Upper lobe of left lung (tissue), 6 donors: ENCODE measurements at regions not wholly inside any gene's neighbourhood (a gene's known extent, or its start where the extent isn't known, plus 50 kb on each side); places are given as distances from the start of the nearest gene placed in this dataset.

Experiments
- ATAC-seq, 2 donors: fragments of 200-7000 bp; cut with Tn5 transposase; one replicate each; pipeline ENCODE4 v1.9.1; 2022; ENCODE audit warnings: mild to moderate bottlenecking in 2 of 2, moderate library complexity in 2 of 2; ENCODE audit not compliant: low FRiP score in 2 of 2
- DNase-seq, 2 donors: peaks; one replicate each; pipeline ENCODE4 v3.0.0-alpha.2; 2019 to 2020
- H3K27ac ChIP-seq, 4 donors: fragments of 200-600 bp; sonication (generic); one replicate each; pipeline ENCODE4 v1.5.1; 2016 to 2019
- H3K27me3 ChIP-seq, 4 donors: fragments of 200-600 bp; sonication (generic); one replicate each; pipeline ENCODE4 v1.5.1; 2017 to 2019
- H3K36me3 ChIP-seq, 4 donors: fragments of 200-600 bp; sonication (generic); one replicate each; pipeline ENCODE4 v1.5.1; 2016 to 2019
- H3K4me1 ChIP-seq, 4 donors: fragments of 200-600 bp; sonication (generic); one replicate each; pipeline ENCODE4 v1.5.1; 2018 to 2019
- H3K4me3 ChIP-seq, 4 donors: fragments of 200-600 bp; sonication (generic); one replicate each; pipeline ENCODE4 v1.5.1; 2017 to 2019; ENCODE audit warnings: mild to moderate bottlenecking in 2 of 4, moderate library complexity in 1 of 4
- H3K9me3 ChIP-seq, 4 donors: fragments of 200-600 bp; sonication (generic); one replicate each; pipeline ENCODE4 v1.5.1; 2018 to 2019
- EP300 ChIP-seq, 4 donors: sonication (generic); formaldehyde crosslinking; IDR thresholded peaks; one replicate each; pipeline ENCODE4 v1.5.1; 2017; ENCODE audit warnings: antibody characterized with exemption in 4 of 4, control low read depth in 2 of 4
- POLR2A ChIP-seq, 4 donors: fragments of 450-650 bp; IDR thresholded peaks; one replicate each; pipeline ENCODE4 v1.5.1; 2016 to 2017; ENCODE audit warnings: antibody characterized with exemption in 4 of 4, mild to moderate bottlenecking in 2 of 4
- POLR2AphosphoS5 ChIP-seq, 2 donors: sonication (generic); formaldehyde crosslinking; IDR thresholded peaks; one replicate each; pipeline ENCODE4 v1.5.1; 2017; ENCODE audit warnings: antibody characterized with exemption in 2 of 2
- WGBS, 2 donors: methylation state at CpG; one replicate each; pipeline ENCODE4 v1.1.5; 2017 to 2018; 5-methylcytosine and 5-hydroxymethylcytosine counted together
- TF ChIP-seq, protein P1 (sequence below), 6 experiments: fragments of 450-650 bp in 4 of 6; fragments of 200-600 bp in 2 of 6; sonication (generic) in 2 of 6; IDR thresholded peaks; one replicate each; pipeline ENCODE4 v1.5.1; 2016 to 2019; ENCODE audit warnings: antibody characterized with exemption in 6 of 6
- donor health status: DM: no; HTN: no; CAD: no; lungs with moderate emphysema.
- donor health status: DM: no; HTN: yes; CAD: no; lungs with severe emphysema.

DNA sequence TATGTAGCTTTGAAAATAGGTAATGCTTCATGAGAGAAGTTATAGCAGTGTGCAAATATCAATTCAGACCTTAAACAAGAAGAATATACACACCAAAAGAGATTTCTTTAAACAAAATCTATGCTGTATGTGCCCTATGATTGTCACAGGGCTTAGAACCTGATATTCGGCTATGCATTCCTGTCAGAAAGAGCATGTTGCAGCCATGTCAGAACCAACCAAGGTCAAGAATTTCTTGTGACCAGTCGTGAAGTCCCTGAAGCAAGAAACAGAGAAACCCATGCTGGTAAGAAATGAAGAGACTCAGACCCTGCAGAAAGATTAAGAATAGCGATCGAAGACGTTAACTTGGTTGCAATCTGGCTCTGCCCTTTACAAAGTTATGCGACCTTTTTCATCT lies 210.3 kb upstream of the SPIN4 start:
- no peak for ATAC-seq
- Histone ChIP-seq H3K9me3 (no peaks in the 10 kb centered on the region), H3K4me3 (peak overlapping the region in 3 of 4 donors; percentile 54 to 69 (median 68)), H3K4me1 (no peaks in the 10 kb centered on the region), H3K27me3 (no peaks in the 10 kb centered on the region), H3K36me3 (no peaks in the 10 kb centered on the region), H3K27ac (peak overlapping the region in 2 of 4 donors; percentile 59 to 81)
- TF ChIP-seq, protein P1, sequence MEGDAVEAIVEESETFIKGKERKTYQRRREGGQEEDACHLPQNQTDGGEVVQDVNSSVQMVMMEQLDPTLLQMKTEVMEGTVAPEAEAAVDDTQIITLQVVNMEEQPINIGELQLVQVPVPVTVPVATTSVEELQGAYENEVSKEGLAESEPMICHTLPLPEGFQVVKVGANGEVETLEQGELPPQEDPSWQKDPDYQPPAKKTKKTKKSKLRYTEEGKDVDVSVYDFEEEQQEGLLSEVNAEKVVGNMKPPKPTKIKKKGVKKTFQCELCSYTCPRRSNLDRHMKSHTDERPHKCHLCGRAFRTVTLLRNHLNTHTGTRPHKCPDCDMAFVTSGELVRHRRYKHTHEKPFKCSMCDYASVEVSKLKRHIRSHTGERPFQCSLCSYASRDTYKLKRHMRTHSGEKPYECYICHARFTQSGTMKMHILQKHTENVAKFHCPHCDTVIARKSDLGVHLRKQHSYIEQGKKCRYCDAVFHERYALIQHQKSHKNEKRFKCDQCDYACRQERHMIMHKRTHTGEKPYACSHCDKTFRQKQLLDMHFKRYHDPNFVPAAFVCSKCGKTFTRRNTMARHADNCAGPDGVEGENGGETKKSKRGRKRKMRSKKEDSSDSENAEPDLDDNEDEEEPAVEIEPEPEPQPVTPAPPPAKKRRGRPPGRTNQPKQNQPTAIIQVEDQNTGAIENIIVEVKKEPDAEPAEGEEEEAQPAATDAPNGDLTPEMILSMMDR (IDR thresholded peaks at IDR 0.05): no peak
- TF ChIP-seq POLR2AphosphoS5 (IDR thresholded peaks at IDR 0.05): no peak
- no peak for DNase-seq
- 4 to 44% methylated on average over 6 of the region's 6 CpGs for WGBS, 2 donors

DNA sequence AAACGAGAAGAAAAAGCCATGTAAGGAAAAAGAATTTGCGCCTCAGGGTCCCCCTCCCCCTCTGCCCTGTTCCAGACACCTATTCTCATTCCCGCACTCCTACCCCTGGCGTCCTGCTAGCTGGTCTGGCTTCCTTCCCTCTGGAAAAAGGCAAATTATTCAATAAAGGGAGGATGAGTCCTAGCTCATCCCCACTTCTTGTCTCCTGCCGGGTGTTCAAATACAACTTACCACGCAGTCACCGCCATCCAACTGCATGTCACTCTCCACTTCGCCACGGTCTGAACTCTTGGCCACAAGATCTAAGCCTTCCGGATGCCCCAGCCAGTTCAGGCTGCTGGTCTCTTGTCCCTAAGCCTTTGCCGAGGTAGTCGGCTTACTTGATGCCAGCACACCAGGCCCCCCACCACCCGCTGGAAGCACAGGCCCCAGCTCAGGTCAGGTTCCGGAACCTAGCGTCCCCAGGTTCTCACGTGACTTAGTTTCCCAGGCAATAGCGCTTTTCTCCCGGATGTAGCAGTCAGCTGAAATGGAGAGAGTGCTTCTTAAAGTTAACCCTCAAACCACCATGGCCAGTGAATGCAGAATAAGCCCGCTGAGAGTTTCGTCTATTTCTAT lies 209.6 kb upstream of the SPIN4 start:
- DNase-seq: peak; percentile 39 to 61
- TF ChIP-seq EP300 (IDR thresholded peaks at IDR 0.05): no peak
- TF ChIP-seq POLR2A (IDR thresholded peaks at IDR 0.05): peak in 2 of 4 donors; percentile 23 to 46
- TF ChIP-seq POLR2AphosphoS5 (IDR thresholded peaks at IDR 0.05): peak in 1 of 2 donors; percentile 68
- TF ChIP-seq, protein P1 (IDR thresholded peaks at IDR 0.05): no peak
- Histone ChIP-seq H3K36me3 (no peaks in the 10 kb centered on the region), H3K27me3 (no peaks in the 10 kb centered on the region), H3K27ac (peak overlapping the region; percentile 40 to 81 (median 70)), H3K9me3 (no peaks in the 10 kb centered on the region), H3K4me3 (peak overlapping the region; percentile 15 to 69 (median 61)), H3K4me1 (no peaks in the 10 kb centered on the region)
- WGBS, 2 donors: 2 to 29% methylated on average over 7 to 20 of the region's 20 CpGs
- ATAC-seq: peak; percentile 91 to 92

DNA sequence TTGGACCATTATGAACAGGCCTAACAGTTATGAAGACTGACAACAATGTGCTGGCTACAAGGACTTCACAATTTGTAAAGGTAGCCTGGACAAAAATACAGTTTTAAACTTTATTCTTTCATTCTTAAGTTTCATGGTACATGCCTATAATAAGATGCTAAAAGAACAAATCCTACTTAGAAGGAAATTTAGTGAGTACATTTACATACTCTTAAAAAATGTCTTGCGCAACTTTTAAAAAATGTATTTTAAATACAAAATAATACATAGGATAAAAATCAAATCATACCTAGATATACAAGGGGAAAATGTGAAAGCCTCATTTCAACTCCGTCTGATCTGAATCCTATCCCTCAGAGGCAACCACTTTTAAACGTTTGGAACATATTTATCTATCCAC lies 200.7 kb upstream of the SPIN4 start:
- Histone ChIP-seq H3K27ac (no peak overlapping the region), H3K4me1 (no peaks in the 10 kb centered on the region), H3K36me3 (no peaks in the 10 kb centered on the region), H3K27me3 (no peaks in the 10 kb centered on the region), H3K9me3 (peaks cover 0 to 12% (median 0%) of the 10 kb centered on the region in 4 donors), H3K4me3 (no peak overlapping the region)
- TF ChIP-seq, protein P1 (IDR thresholded peaks at IDR 0.05): no peak
- TF ChIP-seq EP300 (IDR thresholded peaks at IDR 0.05) (no peak), POLR2A (IDR thresholded peaks at IDR 0.05) (no peak), POLR2AphosphoS5 (IDR thresholded peaks at IDR 0.05) (no peak)
- 82 to 90% methylated on average over 3 of the region's 3 CpGs for WGBS, 2 donors
- DNase-seq (no peak), ATAC-seq (no peak)

DNA sequence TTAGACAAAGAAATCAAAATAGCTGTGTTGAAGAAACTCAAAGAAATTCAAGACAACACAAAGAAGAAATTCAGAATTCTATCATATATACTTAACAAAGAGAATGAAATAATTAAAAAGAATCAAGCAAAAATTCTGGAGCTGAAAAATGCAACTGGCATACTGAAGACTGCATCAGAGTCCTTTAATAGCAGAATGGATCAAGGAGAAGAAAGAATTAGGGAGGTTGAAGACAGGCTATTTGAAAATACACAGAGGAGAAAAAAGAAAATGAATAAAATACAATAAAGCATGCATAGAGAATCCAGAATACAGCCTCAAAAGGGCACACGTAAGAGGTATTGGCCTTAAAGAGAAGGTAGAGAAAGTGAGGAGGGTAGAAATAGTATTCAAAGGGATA lies 179.5 kb upstream of the SPIN4 start:
- Histone ChIP-seq H3K27me3 (no peaks in the 10 kb centered on the region), H3K4me1 (no peaks in the 10 kb centered on the region), H3K27ac (no peak overlapping the region), H3K4me3 (no peak overlapping the region), H3K9me3 (peaks cover 0 to 4% (median 0%) of the 10 kb centered on the region in 4 donors), H3K36me3 (no peaks in the 10 kb centered on the region)
- 74 to 95% methylated on average over 1 of the region's 1 CpG for WGBS, 2 donors
- DNase-seq (no peak), ATAC-seq (no peak)
- TF ChIP-seq POLR2AphosphoS5 (IDR thresholded peaks at IDR 0.05): no peak
- TF ChIP-seq, protein P1 (IDR thresholded peaks at IDR 0.05): no peak
- no peak for TF ChIP-seq POLR2A (IDR thresholded peaks at IDR 0.05)
- TF ChIP-seq EP300 (IDR thresholded peaks at IDR 0.05): no peak

DNA sequence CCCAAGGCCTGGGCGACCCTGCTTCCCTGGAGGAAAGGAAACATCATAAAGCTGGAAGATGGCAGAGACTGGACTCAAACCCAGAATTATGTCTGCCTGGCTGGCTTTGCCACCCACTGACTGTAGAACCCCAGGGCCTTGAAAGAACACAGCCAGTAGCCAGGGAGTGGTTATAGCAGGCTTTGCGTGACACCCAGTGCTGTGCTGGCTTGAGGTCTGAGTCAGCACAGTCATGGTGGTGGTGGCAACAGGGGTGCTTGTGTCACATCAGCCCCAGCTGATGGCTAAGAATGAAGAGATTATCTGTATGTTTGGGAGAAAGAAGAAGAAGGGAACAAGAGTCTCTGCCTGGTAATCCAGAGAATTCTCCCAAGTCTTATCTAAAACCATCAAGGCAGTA lies 178.8 kb upstream of the SPIN4 start:
- no peak overlapping the region for H3K27ac ChIP-seq
- H3K36me3 ChIP-seq: no peaks in the 10 kb centered on the region
- 81 to 100% methylated on average over 1 to 2 of the region's 2 CpGs for WGBS, 2 donors
- TF ChIP-seq, protein P1 (IDR thresholded peaks at IDR 0.05): no peak
- TF ChIP-seq POLR2A (IDR thresholded peaks at IDR 0.05): no peak
- no peak for TF ChIP-seq EP300 (IDR thresholded peaks at IDR 0.05)
- TF ChIP-seq POLR2AphosphoS5 (IDR thresholded peaks at IDR 0.05): no peak
- H3K9me3 ChIP-seq: peaks cover 0 to 4% (median 0%) of the 10 kb centered on the region in 4 donors
- DNase-seq (no peak), ATAC-seq (no peak)
- no peaks in the 10 kb centered on the region for H3K4me1 ChIP-seq
- H3K4me3 ChIP-seq: no peak overlapping the region
- H3K27me3 ChIP-seq: no peaks in the 10 kb centered on the region
